ENCODE measurements at regions not wholly inside any gene's neighbourhood (a gene's known extent, or its start where the extent isn't known, plus 50 kb on each side); places are given as distances from the start of the nearest gene placed in this dataset.

DNA sequence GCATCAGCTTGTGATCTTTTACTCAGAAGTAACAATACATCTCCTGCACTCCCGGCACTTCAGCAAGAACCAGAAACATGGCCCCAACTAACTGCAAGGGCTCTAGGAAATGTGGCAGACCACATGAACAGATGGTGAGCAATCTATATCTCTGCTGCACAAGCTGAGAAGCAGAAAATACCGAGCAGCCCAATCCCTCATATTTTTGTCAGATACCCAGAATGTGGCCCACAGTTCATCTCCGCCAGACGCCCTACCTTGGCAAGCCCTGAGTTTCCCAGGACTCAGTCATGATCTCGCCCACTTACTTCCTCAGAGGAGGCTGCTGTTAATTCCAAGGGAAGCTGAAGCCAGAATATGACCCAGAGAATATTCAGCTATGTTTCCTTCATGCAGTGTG, 63.1 kb upstream of the PHACTR1 start:
- Mint-ChIP-seq H3K27ac (ENCODE audit: unreplicated experiment) (no peak overlapping the region), H3K9me3 (ENCODE audit: low read depth) (peaks cover 7% of the 10 kb centered on the region), H3K4me1 (ENCODE audit: low read depth) (peaks cover 6% of the 10 kb centered on the region), H3K27me3 (ENCODE audit: low read depth) (peaks cover 2% of the 10 kb centered on the region), H3K4me3 (ENCODE audit: unreplicated experiment) (no peak overlapping the region), H3K36me3 (ENCODE audit: low read depth) (no peaks in the 10 kb centered on the region)
- TF ChIP-seq, protein P1, sequence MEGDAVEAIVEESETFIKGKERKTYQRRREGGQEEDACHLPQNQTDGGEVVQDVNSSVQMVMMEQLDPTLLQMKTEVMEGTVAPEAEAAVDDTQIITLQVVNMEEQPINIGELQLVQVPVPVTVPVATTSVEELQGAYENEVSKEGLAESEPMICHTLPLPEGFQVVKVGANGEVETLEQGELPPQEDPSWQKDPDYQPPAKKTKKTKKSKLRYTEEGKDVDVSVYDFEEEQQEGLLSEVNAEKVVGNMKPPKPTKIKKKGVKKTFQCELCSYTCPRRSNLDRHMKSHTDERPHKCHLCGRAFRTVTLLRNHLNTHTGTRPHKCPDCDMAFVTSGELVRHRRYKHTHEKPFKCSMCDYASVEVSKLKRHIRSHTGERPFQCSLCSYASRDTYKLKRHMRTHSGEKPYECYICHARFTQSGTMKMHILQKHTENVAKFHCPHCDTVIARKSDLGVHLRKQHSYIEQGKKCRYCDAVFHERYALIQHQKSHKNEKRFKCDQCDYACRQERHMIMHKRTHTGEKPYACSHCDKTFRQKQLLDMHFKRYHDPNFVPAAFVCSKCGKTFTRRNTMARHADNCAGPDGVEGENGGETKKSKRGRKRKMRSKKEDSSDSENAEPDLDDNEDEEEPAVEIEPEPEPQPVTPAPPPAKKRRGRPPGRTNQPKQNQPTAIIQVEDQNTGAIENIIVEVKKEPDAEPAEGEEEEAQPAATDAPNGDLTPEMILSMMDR (IDR thresholded peaks at IDR 0.05): no peak
- DNase-seq (ENCODE audit: low spot score): no peak

DNA sequence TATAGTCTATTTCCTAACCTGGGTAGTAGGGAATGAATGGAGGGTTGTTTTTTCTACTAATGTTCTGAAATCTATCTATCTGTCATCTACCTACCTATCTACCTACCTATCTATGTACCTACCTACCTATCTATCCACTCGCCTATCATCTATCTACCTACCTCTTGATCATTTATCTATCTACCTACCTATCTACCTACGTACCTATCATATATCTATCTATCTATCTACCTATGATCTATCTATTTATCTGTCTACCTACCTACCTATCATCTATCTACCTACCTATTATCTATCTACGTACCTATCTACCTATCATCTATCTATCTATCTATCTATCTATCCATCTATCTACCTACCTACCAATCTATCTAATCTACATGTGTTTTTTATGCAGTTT, 62.5 kb upstream of the PHACTR1 start:
- Mint-ChIP-seq H3K27ac (ENCODE audit: unreplicated experiment) (no peak overlapping the region), H3K4me1 (ENCODE audit: low read depth) (peaks cover 6% of the 10 kb centered on the region), H3K4me3 (ENCODE audit: unreplicated experiment) (no peak overlapping the region), H3K27me3 (ENCODE audit: low read depth) (peaks cover 2% of the 10 kb centered on the region), H3K36me3 (ENCODE audit: low read depth) (no peaks in the 10 kb centered on the region), H3K9me3 (ENCODE audit: low read depth) (peaks cover 7% of the 10 kb centered on the region)
- TF ChIP-seq, protein P1 (IDR thresholded peaks at IDR 0.05): no peak
- DNase-seq (ENCODE audit: low spot score): no peak

DNA sequence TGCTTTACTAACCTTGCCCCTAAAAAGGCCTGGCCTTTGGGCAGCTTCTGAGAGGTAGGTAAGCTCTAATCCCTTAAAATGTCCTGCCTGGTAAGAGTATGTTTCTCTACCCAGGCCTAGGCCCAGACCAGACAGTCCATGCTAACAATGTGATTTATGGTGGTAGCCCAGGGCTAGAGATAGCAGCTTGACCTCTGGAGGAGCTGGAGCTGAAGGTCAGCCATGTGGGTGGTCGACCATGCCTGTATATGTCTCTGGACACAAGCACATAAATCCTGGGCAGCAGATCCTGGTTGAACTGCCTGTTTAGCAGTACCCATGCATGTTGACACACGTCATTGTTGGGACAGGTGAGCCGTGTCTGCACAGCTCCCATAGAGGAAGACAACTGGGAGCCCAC, 62.1 kb upstream of the PHACTR1 start:
- H3K4me3 Mint-ChIP-seq (ENCODE audit: unreplicated experiment): no peak overlapping the region
- H3K36me3 Mint-ChIP-seq (ENCODE audit: low read depth): no peaks in the 10 kb centered on the region
- no peak for DNase-seq (ENCODE audit: low spot score)
- H3K27me3 Mint-ChIP-seq (ENCODE audit: low read depth): peaks cover 2% of the 10 kb centered on the region
- H3K27ac Mint-ChIP-seq (ENCODE audit: unreplicated experiment): no peak overlapping the region
- H3K4me1 Mint-ChIP-seq (ENCODE audit: low read depth): peaks cover 6% of the 10 kb centered on the region
- TF ChIP-seq, protein P1 (IDR thresholded peaks at IDR 0.05): no peak
- H3K9me3 Mint-ChIP-seq (ENCODE audit: low read depth): peaks cover 4% of the 10 kb centered on the region

DNA sequence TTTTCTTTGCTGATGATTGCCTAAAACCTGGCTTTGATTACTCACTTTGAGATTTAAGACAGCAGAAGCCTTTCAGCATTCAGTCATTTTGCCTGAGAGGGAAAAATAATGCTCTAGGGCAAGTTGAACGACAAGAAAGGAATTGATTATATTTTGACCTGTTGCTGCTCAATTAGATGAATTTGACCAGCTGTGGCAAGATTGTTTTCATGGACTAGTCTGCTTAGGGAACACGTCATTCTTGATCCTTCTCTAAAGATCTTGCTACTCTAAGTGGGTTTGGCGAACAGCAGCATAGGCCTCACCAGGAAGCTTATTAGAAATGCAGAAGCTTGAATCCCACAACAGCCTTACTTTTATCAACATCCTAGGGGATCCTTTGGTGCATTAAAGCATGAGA, 59.7 kb upstream of the PHACTR1 start:
- Mint-ChIP-seq H3K9me3 (ENCODE audit: low read depth) (no peaks in the 10 kb centered on the region), H3K4me1 (ENCODE audit: low read depth) (peaks cover 6% of the 10 kb centered on the region), H3K27me3 (ENCODE audit: low read depth) (peaks cover 7% of the 10 kb centered on the region), H3K36me3 (ENCODE audit: low read depth) (no peaks in the 10 kb centered on the region), H3K4me3 (ENCODE audit: unreplicated experiment) (no peak overlapping the region), H3K27ac (ENCODE audit: unreplicated experiment) (no peak overlapping the region)
- DNase-seq (ENCODE audit: low spot score): no peak
- TF ChIP-seq, protein P1 (IDR thresholded peaks at IDR 0.05): no peak

DNA sequence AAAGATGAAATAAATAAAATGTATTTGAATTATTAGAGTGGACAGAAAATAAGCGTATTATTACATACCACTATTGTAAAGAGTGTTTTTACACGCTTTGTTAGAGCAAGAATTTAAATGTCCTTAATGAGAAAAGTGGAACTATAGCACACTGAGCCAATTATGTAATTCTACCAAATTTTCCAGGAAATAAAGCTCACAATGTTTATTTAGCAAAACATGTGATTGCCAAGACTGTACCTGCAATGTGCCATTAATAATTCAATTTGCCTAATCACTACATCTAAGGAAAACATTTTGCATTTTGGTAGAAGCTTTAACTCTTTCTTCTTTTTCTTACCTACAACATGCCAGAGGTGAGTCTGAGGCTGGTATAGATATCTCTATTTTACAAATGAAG, 58.7 kb upstream of the PHACTR1 start:
- H3K9me3 Mint-ChIP-seq (ENCODE audit: low read depth): no peaks in the 10 kb centered on the region
- no peaks in the 10 kb centered on the region for H3K36me3 Mint-ChIP-seq (ENCODE audit: low read depth)
- H3K4me1 Mint-ChIP-seq (ENCODE audit: low read depth): peaks cover 6% of the 10 kb centered on the region
- H3K27ac Mint-ChIP-seq (ENCODE audit: unreplicated experiment): no peak overlapping the region
- no peak for DNase-seq (ENCODE audit: low spot score)
- peaks cover 4% of the 10 kb centered on the region for H3K27me3 Mint-ChIP-seq (ENCODE audit: low read depth)
- TF ChIP-seq, protein P1 (IDR thresholded peaks at IDR 0.05): no peak
- H3K4me3 Mint-ChIP-seq (ENCODE audit: unreplicated experiment): no peak overlapping the region
